Gastroesophageal sphincter (tissue), 4 donors: ENCODE measurements at regions not wholly inside any gene's neighbourhood (a gene's known extent, or its start where the extent isn't known, plus 50 kb on each side); places are given as distances from the start of the nearest gene placed in this dataset.

ENCODE experiments used
- ATAC-seq: fragments of 150-250 bp; one replicate; pipeline ENCODE4 v1.9.1; 2016; ENCODE audit warnings: mild to moderate bottlenecking, moderate library complexity
- H3K27ac ChIP-seq, 4 donors: fragments of 200-600 bp; sonication (generic) in 3 of 4; 1 replicate in 3 of 4; 2 replicates in 1 of 4; pipeline ENCODE4 v1.5.1; 2016 to 2019
- H3K27me3 ChIP-seq: fragments of 200-600 bp; sonication (generic); one replicate; pipeline ENCODE4 v1.5.1; 2019
- H3K36me3 ChIP-seq, 2 donors: fragments of 200-600 bp; sonication (generic); one replicate each; pipeline ENCODE4 v1.5.1; 2019; ENCODE audit warnings: control low read depth in 1 of 2
- H3K4me1 ChIP-seq, 3 donors: fragments of 200-600 bp; sonication (generic); 1 replicate in 2 of 3; 2 replicates in 1 of 3; pipeline ENCODE4 v1.5.1; 2016 to 2019; ENCODE audit warnings: control low read depth in 2 of 3
- H3K4me3 ChIP-seq, 2 donors: fragments of 200-600 bp; sonication (generic); one replicate each; pipeline ENCODE4 v1.5.1; 2019; ENCODE audit warnings: mild to moderate bottlenecking in 1 of 2, moderate library complexity in 1 of 2
- H3K9me3 ChIP-seq, 3 donors: fragments of 200-600 bp; sonication (generic); one replicate each; pipeline ENCODE4 v1.5.1; 2017 to 2019; ENCODE audit warnings: control low read depth in 2 of 3
- EP300 ChIP-seq: sonication (generic); formaldehyde crosslinking; IDR thresholded peaks from one replicate; pipeline ENCODE4 v1.6.1; 2017; ENCODE audit warnings: antibody characterized with exemption, mild to moderate bottlenecking
- POLR2A ChIP-seq, 2 donors: fragments of 450-650 bp; IDR thresholded peaks; one replicate each; pipeline ENCODE4 v1.6.1; 2017; ENCODE audit warnings: antibody characterized with exemption in 2 of 2, mild to moderate bottlenecking in 2 of 2, moderate library complexity in 1 of 2
- POLR2AphosphoS5 ChIP-seq: sonication (generic); formaldehyde crosslinking; IDR thresholded peaks from one replicate; pipeline ENCODE4 v1.6.1; 2017; ENCODE audit warnings: antibody characterized with exemption
- WGBS, 2 donors: methylation state at CpG; one replicate each; pipeline ENCODE4 v1.1.5; 2018; ENCODE audit warnings: low coverage in 1 of 2; 5-methylcytosine and 5-hydroxymethylcytosine counted together
- TF ChIP-seq, protein P1 (sequence below), 4 experiments: fragments of 200-600 bp in 2 of 4; fragments of 450-650 bp in 2 of 4; sonication (generic) in 1 of 4; IDR thresholded peaks; one replicate each; pipeline ENCODE4 v1.5.1; 2017 to 2019; ENCODE audit warnings: antibody characterized with exemption in 4 of 4, mild to moderate bottlenecking in 2 of 4, moderate library complexity in 2 of 4

DNA sequence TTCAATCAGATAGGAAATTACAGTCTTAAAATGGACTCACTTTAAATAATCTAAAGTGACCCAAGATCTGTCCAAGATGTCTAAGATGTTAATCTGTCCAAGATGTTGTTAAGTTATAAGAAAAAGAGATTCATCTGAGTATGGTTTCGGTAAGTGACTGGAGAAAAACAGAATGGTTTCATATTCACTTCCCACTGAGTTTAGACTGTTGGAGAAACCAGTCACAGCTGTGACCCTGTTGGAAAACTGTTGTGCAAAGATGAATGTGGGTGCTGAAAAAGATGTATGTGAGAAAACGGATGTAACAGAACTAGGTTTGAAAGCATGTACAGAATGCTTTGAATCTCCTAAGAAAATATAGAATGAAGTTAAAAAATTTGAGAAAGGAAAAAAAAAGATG lies 325.9 kb downstream of the COL12A1 start:
- no peaks in the 10 kb centered on the region for H3K36me3 ChIP-seq
- H3K4me1 ChIP-seq: peaks cover 0 to 4% (median 3%) of the 10 kb centered on the region in 3 donors
- WGBS, 2 donors: 43 to 86% methylated on average over 2 of the region's 2 CpGs
- peaks cover 0 to 3% (median 0%) of the 10 kb centered on the region in 3 donors for H3K9me3 ChIP-seq
- no peaks in the 10 kb centered on the region for H3K27me3 ChIP-seq
- H3K4me3 ChIP-seq: no peak overlapping the region
- ATAC-seq: no peak
- TF ChIP-seq POLR2AphosphoS5: no peak
- TF ChIP-seq EP300: no peak
- TF ChIP-seq POLR2A (IDR thresholded peaks at IDR 0.05): no peak
- TF ChIP-seq, protein P1, sequence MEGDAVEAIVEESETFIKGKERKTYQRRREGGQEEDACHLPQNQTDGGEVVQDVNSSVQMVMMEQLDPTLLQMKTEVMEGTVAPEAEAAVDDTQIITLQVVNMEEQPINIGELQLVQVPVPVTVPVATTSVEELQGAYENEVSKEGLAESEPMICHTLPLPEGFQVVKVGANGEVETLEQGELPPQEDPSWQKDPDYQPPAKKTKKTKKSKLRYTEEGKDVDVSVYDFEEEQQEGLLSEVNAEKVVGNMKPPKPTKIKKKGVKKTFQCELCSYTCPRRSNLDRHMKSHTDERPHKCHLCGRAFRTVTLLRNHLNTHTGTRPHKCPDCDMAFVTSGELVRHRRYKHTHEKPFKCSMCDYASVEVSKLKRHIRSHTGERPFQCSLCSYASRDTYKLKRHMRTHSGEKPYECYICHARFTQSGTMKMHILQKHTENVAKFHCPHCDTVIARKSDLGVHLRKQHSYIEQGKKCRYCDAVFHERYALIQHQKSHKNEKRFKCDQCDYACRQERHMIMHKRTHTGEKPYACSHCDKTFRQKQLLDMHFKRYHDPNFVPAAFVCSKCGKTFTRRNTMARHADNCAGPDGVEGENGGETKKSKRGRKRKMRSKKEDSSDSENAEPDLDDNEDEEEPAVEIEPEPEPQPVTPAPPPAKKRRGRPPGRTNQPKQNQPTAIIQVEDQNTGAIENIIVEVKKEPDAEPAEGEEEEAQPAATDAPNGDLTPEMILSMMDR (IDR thresholded peaks at IDR 0.05): no peak
- H3K27ac ChIP-seq: no peak overlapping the region

DNA sequence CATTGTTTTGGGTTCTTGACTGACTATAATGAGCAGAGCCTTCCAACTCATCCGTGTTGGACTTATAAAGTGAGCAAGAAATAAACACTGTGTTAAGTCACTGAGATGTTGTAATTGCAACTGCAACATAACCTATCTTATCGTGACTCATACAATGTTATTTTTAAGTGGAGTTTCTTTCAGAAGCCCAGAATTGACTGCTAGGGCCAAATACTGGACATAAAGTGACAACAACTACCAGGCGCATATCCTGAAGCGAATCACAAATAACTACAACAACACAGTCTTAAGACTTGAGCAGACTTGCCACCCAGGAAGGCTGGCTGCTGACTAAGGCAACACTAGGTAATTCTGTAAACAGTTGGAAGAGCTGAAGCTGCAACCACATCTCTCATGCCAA lies 326.6 kb downstream of the COL12A1 start:
- TF ChIP-seq POLR2AphosphoS5: peak; percentile 35
- no peak for TF ChIP-seq EP300
- WGBS, 2 donors: 48 to 68% methylated on average over 4 of the region's 4 CpGs
- H3K27ac ChIP-seq: peak overlapping the region in 1 of 4 donors; percentile 1
- no peak overlapping the region for H3K4me3 ChIP-seq
- no peaks in the 10 kb centered on the region for H3K36me3 ChIP-seq
- peaks cover under 1 to 9% (median 3%) of the 10 kb centered on the region in 3 donors for H3K4me1 ChIP-seq
- H3K9me3 ChIP-seq: no peaks in the 10 kb centered on the region
- ATAC-seq: peak; percentile 58
- H3K27me3 ChIP-seq: no peaks in the 10 kb centered on the region

DNA sequence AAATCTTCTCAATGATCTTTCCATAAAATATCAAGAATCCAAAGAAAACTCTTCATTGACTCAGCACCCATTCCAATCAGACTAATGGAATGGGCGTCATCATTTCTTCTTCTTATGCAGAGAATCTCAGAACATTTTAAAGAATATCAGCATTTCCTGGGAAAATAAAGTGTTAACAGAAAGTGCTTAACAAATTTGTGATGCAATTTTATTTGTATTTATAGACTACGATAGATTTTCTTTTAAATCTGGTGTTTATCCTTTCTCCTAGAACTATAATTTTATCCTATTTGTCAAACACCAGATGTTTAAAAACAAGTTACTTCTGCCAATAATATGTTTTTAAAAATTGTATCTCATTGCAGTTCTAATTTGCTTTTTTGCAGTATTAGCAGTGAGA lies 330.7 kb downstream of the COL12A1 start:
- no peak for TF ChIP-seq EP300
- TF ChIP-seq POLR2A (IDR thresholded peaks at IDR 0.05): no peak
- TF ChIP-seq, protein P1 (IDR thresholded peaks at IDR 0.05): no peak
- no peak for TF ChIP-seq POLR2AphosphoS5
- 74 to 79% methylated on average over 2 of the region's 2 CpGs for WGBS, 2 donors
- no peak for ATAC-seq
- peaks cover 0 to 10% (median 0%) of the 10 kb centered on the region in 3 donors for H3K9me3 ChIP-seq
- no peak overlapping the region for H3K4me3 ChIP-seq
- H3K36me3 ChIP-seq: no peaks in the 10 kb centered on the region
- H3K27me3 ChIP-seq: no peaks in the 10 kb centered on the region
- H3K27ac ChIP-seq: no peak overlapping the region
- peaks cover 3 to 25% (median 4%) of the 10 kb centered on the region in 3 donors for H3K4me1 ChIP-seq

DNA sequence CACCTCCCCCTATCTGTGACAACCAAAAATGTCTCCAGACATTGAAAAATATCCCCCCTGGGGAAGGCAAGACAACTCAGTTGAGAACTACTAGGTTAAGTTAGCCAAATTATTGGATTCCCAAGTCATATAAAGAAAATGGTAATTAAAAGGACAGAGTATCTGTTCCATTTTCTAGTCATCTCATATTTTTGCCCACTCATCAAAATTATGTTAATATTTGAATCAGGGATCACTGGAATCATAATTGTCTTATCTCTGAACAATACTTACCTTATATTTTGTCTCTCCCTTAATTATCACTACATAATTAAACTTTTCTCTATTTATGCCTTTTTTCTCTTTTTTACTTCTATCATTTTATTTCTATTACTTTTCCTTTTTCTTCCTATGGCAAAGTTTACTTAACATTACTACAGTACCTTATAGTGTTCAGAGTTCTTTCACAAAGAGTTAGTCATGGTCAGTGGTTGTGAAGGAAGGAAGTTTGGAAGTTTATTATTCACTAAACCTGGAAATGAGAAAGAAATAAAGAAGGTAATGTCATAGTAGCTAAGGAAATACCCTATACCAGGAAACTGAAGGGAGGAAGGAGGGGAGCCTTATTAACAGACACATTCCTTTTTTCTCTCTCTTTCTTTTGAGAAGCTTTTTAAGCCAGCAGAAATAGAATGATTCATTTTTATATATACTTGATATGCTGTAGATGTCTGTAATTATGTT lies 332.9 kb downstream of the COL12A1 start:
- Histone ChIP-seq H3K9me3 (peaks cover 0 to 10% (median 0%) of the 10 kb centered on the region in 3 donors), H3K27ac (peak overlapping the region; percentile 45 to 79 (median 64)), H3K4me3 (no peak overlapping the region), H3K4me1 (peaks cover 0 to 22% (median 4%) of the 10 kb centered on the region in 3 donors), H3K36me3 (no peaks in the 10 kb centered on the region), H3K27me3 (no peaks in the 10 kb centered on the region)
- TF ChIP-seq POLR2A (IDR thresholded peaks at IDR 0.05) (no peak), POLR2AphosphoS5 (no peak), EP300 (no peak)
- TF ChIP-seq, protein P1 (IDR thresholded peaks at IDR 0.05): no peak
- ATAC-seq: no peak

DNA sequence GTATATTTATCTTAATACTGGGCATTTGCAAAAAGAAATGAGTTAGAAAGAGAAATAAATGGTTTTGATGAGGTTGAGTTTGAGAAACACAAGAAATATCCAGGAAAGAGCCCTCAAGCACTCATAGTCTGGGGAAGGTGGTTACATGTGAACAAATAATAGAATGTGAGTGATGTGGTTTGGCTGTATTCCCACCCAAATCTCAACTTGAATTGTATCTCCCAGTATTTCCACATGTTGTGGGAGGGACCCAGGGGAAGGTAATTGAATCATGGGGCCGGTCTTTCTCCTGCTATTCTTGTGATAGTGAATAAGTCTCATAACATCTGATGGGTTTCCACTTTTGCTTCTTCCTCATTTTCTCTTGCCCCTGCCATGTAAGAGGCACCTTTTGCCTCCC lies 334.1 kb downstream of the COL12A1 start:
- TF ChIP-seq, protein P1 (IDR thresholded peaks at IDR 0.05): no peak
- no peak for TF ChIP-seq POLR2AphosphoS5
- TF ChIP-seq EP300: no peak
- TF ChIP-seq POLR2A (IDR thresholded peaks at IDR 0.05): no peak
- no peaks in the 10 kb centered on the region for H3K36me3 ChIP-seq
- no peak for ATAC-seq
- H3K27ac ChIP-seq: peak overlapping the region in 2 of 4 donors; percentile 13 to 76
- WGBS, 2 donors: 86 to 91% methylated on average over 1 of the region's 1 CpG
- peaks cover 0 to 10% (median 0%) of the 10 kb centered on the region in 3 donors for H3K9me3 ChIP-seq
- no peak overlapping the region for H3K4me3 ChIP-seq
- H3K27me3 ChIP-seq: no peaks in the 10 kb centered on the region
- H3K4me1 ChIP-seq: peaks cover 0 to 22% (median 4%) of the 10 kb centered on the region in 3 donors
